HG02610 (cell line): ENCODE measurements at regions not wholly inside any gene's neighbourhood (a gene's known extent, or its start where the extent isn't known, plus 50 kb on each side); places are given as distances from the start of the nearest gene placed in this dataset.
"Not testable (repeated sequence)": the region's sequence is repeated elsewhere in the genome, so short reads cannot be mapped to it uniquely, and the experiment has no call there.

Experiments
- ATAC-seq: cut with Tn5 transposase; IDR thresholded peaks from one replicate; pipeline ENCODE4 v1.9.1; 2021; ENCODE audit warnings: mild to moderate bottlenecking, moderate library complexity; ENCODE audit not compliant: unreplicated experiment

GRCh38 chr5:124553911-124554310 lies 192.5 kb downstream of the ZNF608 start:
- ATAC-seq = no peak

- ATAC-seq = no peak
These were observed 193.9 kb downstream of the ZNF608 start for GRCh38 chr5:124552526-124552925.

GRCh38 chr5:124551939-124552279 lies 194.5 kb downstream of the ZNF608 start:
- no peak for ATAC-seq

- no peak for ATAC-seq
These were observed 195.7 kb downstream of the ZNF608 start for GRCh38 chr5:124550731-124551130.

- no peak for ATAC-seq
These were observed 196.5 kb downstream of the ZNF608 start for GRCh38 chr5:124549891-124550436.

- no peak for ATAC-seq
These were observed 199.8 kb downstream of the ZNF608 start for GRCh38 chr5:124546643-124547042.

GRCh38 chr5:124544366-124545055 lies 201.9 kb downstream of the ZNF608 start:
- ATAC-seq = peak; percentile 99

- ATAC-seq = no peak
These were observed 207.5 kb downstream of the ZNF608 start for GRCh38 chr5:124538931-124539330.

- ATAC-seq = no peak
These were observed 208.2 kb downstream of the ZNF608 start for GRCh38 chr5:124538191-124538590.

- ATAC-seq = no peak
These were observed 208.9 kb downstream of the ZNF608 start for GRCh38 chr5:124537522-124537921.

GRCh38 chr5:124537107-124537506 lies 209.3 kb downstream of the ZNF608 start:
- no peak for ATAC-seq

- ATAC-seq = no peak
These were observed 210.1 kb downstream of the ZNF608 start for GRCh38 chr5:124536333-124536732.

- no peak for ATAC-seq
These were observed 215.5 kb downstream of the ZNF608 start for GRCh38 chr5:124530916-124531315.

GRCh38 chr5:124528838-124529237 lies 217.6 kb downstream of the ZNF608 start:
- ATAC-seq = peak; percentile 75

- peak; percentile 48 for ATAC-seq
These were observed 219.0 kb downstream of the ZNF608 start for GRCh38 chr5:124527220-124527991.

- not testable (repeated sequence) for ATAC-seq
These were observed 220.4 kb downstream of the ZNF608 start for GRCh38 chr5:124526079-124526478.

GRCh38 chr5:124524552-124525232 lies 221.7 kb downstream of the ZNF608 start:
- ATAC-seq = peak; percentile 78

- ATAC-seq = no peak
These were observed 222.5 kb downstream of the ZNF608 start for GRCh38 chr5:124523897-124524296.

GRCh38 chr5:124522992-124523391 lies 223.4 kb downstream of the ZNF608 start:
- no peak for ATAC-seq

- ATAC-seq = no peak
These were observed 224.8 kb downstream of the ZNF608 start for GRCh38 chr5:124521461-124522230.

GRCh38 chr5:124519396-124519795 lies 227.0 kb downstream of the ZNF608 start:
- ATAC-seq = peak; percentile 88
